ENCODE measurements at regions not wholly inside any gene's neighbourhood (a gene's known extent, or its start where the extent isn't known, plus 50 kb on each side); places are given as distances from the start of the nearest gene placed in this dataset.

- FAIRE-seq (no peak), DNase-seq (ENCODE audit: insufficient read length, low spot score) (no peak)
- no peak for TF ChIP-seq CTCF (IDR thresholded peaks at IDR 0.05; ENCODE audit: insufficient read depth, missing control alignments)
These were observed 350.5 kb upstream of the PCDH20 start for GRCh38 chr13:61765940-61766666.

- no peak for TF ChIP-seq CTCF (IDR thresholded peaks at IDR 0.05; ENCODE audit: insufficient read depth, missing control alignments)
- DNase-seq (ENCODE audit: insufficient read length, low spot score), result no peak
- FAIRE-seq, result no peak
These were observed 349.6 kb upstream of the PCDH20 start for GRCh38 chr13:61765181-61765742.

- no peak for TF ChIP-seq CTCF (IDR thresholded peaks at IDR 0.05; ENCODE audit: insufficient read depth, missing control alignments)
- DNase-seq (ENCODE audit: insufficient read length, low spot score) (no peak), FAIRE-seq (no peak)
These were observed 346.0 kb upstream of the PCDH20 start for GRCh38 chr13:61761690-61762089.

- no peak for TF ChIP-seq CTCF (IDR thresholded peaks at IDR 0.05; ENCODE audit: insufficient read depth, missing control alignments)
- FAIRE-seq, result no peak
- DNase-seq (ENCODE audit: insufficient read length, low spot score), result no peak
These were observed 344.5 kb upstream of the PCDH20 start for GRCh38 chr13:61760102-61760501.

GRCh38 chr13:61756031-61756430 is 340.4 kb upstream of the PCDH20 start:
- TF ChIP-seq CTCF (IDR thresholded peaks at IDR 0.05; ENCODE audit: insufficient read depth, missing control alignments), result no peak
- DNase-seq (ENCODE audit: insufficient read length, low spot score) (no peak), FAIRE-seq (no peak)

GRCh38 chr13:61751039-61751438 is 335.4 kb upstream of the PCDH20 start:
- FAIRE-seq, result no peak
- DNase-seq (ENCODE audit: insufficient read length, low spot score), result no peak
- no peak for TF ChIP-seq CTCF (IDR thresholded peaks at IDR 0.05; ENCODE audit: insufficient read depth, missing control alignments)

GRCh38 chr13:61738236-61738750 is 322.6 kb upstream of the PCDH20 start:
- no peak for FAIRE-seq
- no peak for TF ChIP-seq CTCF (IDR thresholded peaks at IDR 0.05; ENCODE audit: insufficient read depth, missing control alignments)
- no peak for DNase-seq (ENCODE audit: insufficient read length, low spot score)
